Activated T-cell treated with anti-CD3 and anti-CD28 coated beads, Interleukin-2, amount 50 U/mL, for 24 hours (primary cell): ENCODE measurements at regions not wholly inside any gene's neighbourhood (a gene's known extent, or its start where the extent isn't known, plus 50 kb on each side); places are given as distances from the start of the nearest gene placed in this dataset.

Source experiments
- DNase-seq: peaks from one replicate; pipeline ENCODE4 v3.0.0-alpha.2; 2020
- H3K27ac Mint-ChIP-seq: 2 replicates; pipeline ENCODE4 v1.8.0; 2020; ENCODE audit warnings: mild to moderate bottlenecking, mixed read lengths
- H3K27me3 Mint-ChIP-seq: 2 replicates; pipeline ENCODE4 v1.8.0; 2020; ENCODE audit warnings: mixed read lengths
- H3K36me3 Mint-ChIP-seq: 2 replicates; pipeline ENCODE4 v1.8.0; 2020; ENCODE audit warnings: low read depth, mixed read lengths
- H3K4me1 Mint-ChIP-seq: 2 replicates; pipeline ENCODE4 v1.8.0; 2020; ENCODE audit warnings: low read depth, mixed read lengths
- H3K4me3 Mint-ChIP-seq: 2 replicates; pipeline ENCODE4 v1.8.0; 2020; ENCODE audit warnings: mild to moderate bottlenecking, moderate library complexity, mixed read lengths
- H3K9me3 Mint-ChIP-seq: 2 replicates; pipeline ENCODE4 v1.8.0; 2020; ENCODE audit warnings: mixed read lengths

- Mint-ChIP-seq H3K27ac (no peak overlapping the region), H3K4me1 (peaks cover 2% of the 10 kb centered on the region)
These were observed 83.2 kb upstream of the ATP10A start for GRCh38 chr15:25946241-25946805.

GRCh38 chr15:25944386-25944785 lies 81.3 kb upstream of the ATP10A start:
- no peaks in the 10 kb centered on the region for H3K9me3 Mint-ChIP-seq
- H3K36me3 Mint-ChIP-seq: no peaks in the 10 kb centered on the region
- no peak overlapping the region for H3K27ac Mint-ChIP-seq
- H3K4me3 Mint-ChIP-seq: no peak overlapping the region
- H3K4me1 Mint-ChIP-seq: peaks cover 2% of the 10 kb centered on the region
- no peak for DNase-seq
- H3K27me3 Mint-ChIP-seq: no peaks in the 10 kb centered on the region

More at GRCh38 chr15:25946241-25946805, 83.2 kb upstream of the ATP10A start:
- Mint-ChIP-seq H3K27me3 (no peaks in the 10 kb centered on the region), H3K9me3 (no peaks in the 10 kb centered on the region), H3K36me3 (no peaks in the 10 kb centered on the region), H3K4me3 (no peak overlapping the region)
- DNase-seq: no peak

- Mint-ChIP-seq H3K4me1 (peaks cover 2% of the 10 kb centered on the region), H3K9me3 (no peaks in the 10 kb centered on the region), H3K27ac (no peak overlapping the region), H3K4me3 (no peak overlapping the region), H3K27me3 (no peaks in the 10 kb centered on the region), H3K36me3 (no peaks in the 10 kb centered on the region)
- DNase-seq: no peak
These were observed 80.7 kb upstream of the ATP10A start for GRCh38 chr15:25943831-25944230.

- H3K4me1 Mint-ChIP-seq: peaks cover under 1% of the 10 kb centered on the region
- H3K27ac Mint-ChIP-seq: no peak overlapping the region
- no peak for DNase-seq
- no peaks in the 10 kb centered on the region for H3K27me3 Mint-ChIP-seq
- H3K4me3 Mint-ChIP-seq: no peak overlapping the region
- H3K36me3 Mint-ChIP-seq: no peaks in the 10 kb centered on the region
- H3K9me3 Mint-ChIP-seq: no peaks in the 10 kb centered on the region
These were observed 76.0 kb upstream of the ATP10A start for GRCh38 chr15:25939122-25939521.

- Mint-ChIP-seq H3K4me3 (no peak overlapping the region), H3K27me3 (peaks cover 4% of the 10 kb centered on the region), H3K27ac (no peak overlapping the region), H3K36me3 (no peaks in the 10 kb centered on the region), H3K4me1 (peaks cover 10% of the 10 kb centered on the region), H3K9me3 (no peaks in the 10 kb centered on the region)
- DNase-seq: no peak
These were observed 74.7 kb upstream of the ATP10A start for GRCh38 chr15:25937796-25938195.

- H3K9me3 Mint-ChIP-seq: no peaks in the 10 kb centered on the region
- no peak overlapping the region for H3K4me3 Mint-ChIP-seq
- peaks cover 4% of the 10 kb centered on the region for H3K27me3 Mint-ChIP-seq
- H3K36me3 Mint-ChIP-seq: no peaks in the 10 kb centered on the region
- H3K4me1 Mint-ChIP-seq: peaks cover 10% of the 10 kb centered on the region
- no peak for DNase-seq
- H3K27ac Mint-ChIP-seq: no peak overlapping the region
These were observed 72.9 kb upstream of the ATP10A start for GRCh38 chr15:25936004-25936403.

- Mint-ChIP-seq H3K27ac (peak overlapping the region; percentile 93), H3K36me3 (no peaks in the 10 kb centered on the region), H3K4me1 (peaks cover 10% of the 10 kb centered on the region), H3K9me3 (peaks cover 4% of the 10 kb centered on the region), H3K4me3 (peak overlapping the region; percentile 82), H3K27me3 (peaks cover 4% of the 10 kb centered on the region)
- DNase-seq: peak; percentile 79
These were observed 70.5 kb upstream of the ATP10A start for GRCh38 chr15:25933456-25934158.

- no peak overlapping the region for H3K4me3 Mint-ChIP-seq
- H3K36me3 Mint-ChIP-seq: no peaks in the 10 kb centered on the region
These were observed 69.6 kb upstream of the ATP10A start for GRCh38 chr15:25932696-25933095.

GRCh38 chr15:25931851-25932250 lies 68.7 kb upstream of the ATP10A start:
- Mint-ChIP-seq H3K9me3 (peaks cover 4% of the 10 kb centered on the region), H3K4me3 (no peak overlapping the region), H3K27me3 (peaks cover 4% of the 10 kb centered on the region), H3K36me3 (no peaks in the 10 kb centered on the region), H3K27ac (no peak overlapping the region), H3K4me1 (peaks cover 10% of the 10 kb centered on the region)
- no peak for DNase-seq

More at GRCh38 chr15:25932696-25933095, 69.6 kb upstream of the ATP10A start:
- H3K9me3 Mint-ChIP-seq: peaks cover 4% of the 10 kb centered on the region
- peaks cover 10% of the 10 kb centered on the region for H3K4me1 Mint-ChIP-seq
- no peak overlapping the region for H3K27ac Mint-ChIP-seq
- H3K27me3 Mint-ChIP-seq: peaks cover 4% of the 10 kb centered on the region
- DNase-seq: no peak

- Mint-ChIP-seq H3K4me3 (no peak overlapping the region), H3K27me3 (peaks cover 4% of the 10 kb centered on the region), H3K4me1 (peaks cover 10% of the 10 kb centered on the region), H3K27ac (no peak overlapping the region), H3K36me3 (no peaks in the 10 kb centered on the region), H3K9me3 (peaks cover 4% of the 10 kb centered on the region)
- no peak for DNase-seq
These were observed 67.8 kb upstream of the ATP10A start for GRCh38 chr15:25930931-25931330.
